Renal cortical epithelial cell (primary cell): ENCODE measurements at regions not wholly inside any gene's neighbourhood (a gene's known extent, or its start where the extent isn't known, plus 50 kb on each side); places are given as distances from the start of the nearest gene placed in this dataset.
"Not testable (repeated sequence)": the region's sequence is repeated elsewhere in the genome, so short reads cannot be mapped to it uniquely, and the experiment has no call there.

Source experiments
- DNase-seq: peaks from one replicate; pipeline ENCODE4 v3.0.0-alpha.2; 2011; ENCODE audit warnings: low read depth

DNA sequence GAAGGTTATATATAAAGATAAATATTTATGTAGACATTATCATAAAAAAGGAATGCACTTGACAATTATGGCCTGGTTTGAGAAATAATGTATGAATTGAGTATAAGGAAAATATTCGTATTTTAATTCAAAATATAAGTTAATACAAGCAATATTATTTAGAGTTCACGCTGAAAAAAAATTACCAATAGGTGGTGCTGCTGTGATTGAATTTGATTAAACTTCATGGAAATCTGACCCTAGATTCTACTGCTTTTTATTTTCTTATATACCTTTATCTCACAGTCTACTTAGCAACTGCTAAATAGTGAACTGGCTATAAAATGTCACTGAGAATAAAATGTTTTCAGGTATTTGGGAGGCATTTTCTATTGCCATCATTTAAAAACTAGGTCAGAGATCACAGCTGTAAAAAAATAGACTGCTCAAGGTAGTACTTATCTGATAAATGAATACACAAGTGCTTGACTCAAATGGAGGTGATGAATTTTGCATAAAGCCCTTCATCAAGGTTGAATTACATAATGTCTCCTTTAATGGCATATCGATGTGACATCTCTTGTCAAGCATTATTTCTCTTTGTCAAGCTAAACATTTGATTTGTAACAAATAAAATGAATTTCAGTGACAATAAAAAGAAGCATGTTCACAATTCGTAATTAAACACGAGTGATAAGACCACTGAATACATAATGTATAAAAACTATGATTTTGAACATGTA, 1638.8 kb upstream of the PCDH7 start:
- peak; percentile 1 for DNase-seq

DNA sequence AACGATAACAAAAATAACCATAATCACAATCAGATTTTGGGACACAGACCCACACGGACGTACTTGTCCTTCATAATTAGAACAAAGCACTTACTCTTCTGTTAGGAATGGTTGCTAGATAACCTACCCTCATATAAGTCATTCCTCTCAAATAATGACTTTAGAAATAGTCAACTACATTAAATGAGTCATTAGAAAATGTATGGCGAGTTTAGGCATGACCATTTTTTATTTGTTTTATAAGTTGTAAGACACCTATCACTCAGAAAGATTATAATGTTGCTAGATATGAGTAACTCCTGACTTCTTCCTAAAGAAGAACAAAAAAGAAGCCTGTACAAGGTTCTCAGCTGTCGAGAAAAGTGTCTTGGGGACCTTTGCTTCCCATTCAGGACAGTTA, 1637.5 kb upstream of the PCDH7 start:
- DNase-seq: no peak

DNA sequence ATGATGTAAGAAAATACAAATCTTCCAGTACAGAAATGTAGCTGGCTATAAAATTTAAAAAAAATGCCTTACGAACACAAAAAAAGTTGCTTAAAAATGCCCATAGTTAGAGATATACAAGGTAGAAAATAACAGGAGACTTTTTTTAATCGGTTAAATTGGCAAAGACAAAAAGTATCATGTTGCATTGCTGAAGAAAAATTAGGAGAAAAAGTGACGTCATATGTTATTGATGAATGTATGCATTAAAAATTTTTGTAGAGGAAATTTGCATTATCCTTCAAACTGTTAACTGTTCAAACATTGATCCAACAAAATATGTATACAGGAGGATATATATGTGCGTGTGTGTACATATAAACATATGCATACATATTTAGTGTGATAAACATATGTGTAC, 1634.4 kb upstream of the PCDH7 start:
- no peak for DNase-seq

DNA sequence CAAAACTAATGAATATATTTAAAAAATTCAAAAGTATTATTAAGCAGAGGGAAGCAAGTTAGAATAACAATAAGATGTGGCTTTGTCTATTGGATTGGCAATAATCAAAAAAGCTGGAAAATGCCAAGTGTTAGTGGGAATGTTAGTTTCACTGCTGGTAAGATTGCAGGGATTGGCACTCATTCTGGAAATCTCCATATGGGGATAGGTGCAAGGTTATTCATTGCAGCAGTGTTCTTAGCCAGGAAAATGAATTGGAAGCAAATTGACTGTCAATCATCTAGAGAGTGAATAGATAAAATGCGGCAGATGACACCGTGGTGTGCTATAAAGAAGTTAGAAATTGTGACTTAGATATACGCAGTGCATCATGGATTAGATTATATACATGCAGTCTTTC, 1615.5 kb upstream of the PCDH7 start:
- DNase-seq: no peak

DNA sequence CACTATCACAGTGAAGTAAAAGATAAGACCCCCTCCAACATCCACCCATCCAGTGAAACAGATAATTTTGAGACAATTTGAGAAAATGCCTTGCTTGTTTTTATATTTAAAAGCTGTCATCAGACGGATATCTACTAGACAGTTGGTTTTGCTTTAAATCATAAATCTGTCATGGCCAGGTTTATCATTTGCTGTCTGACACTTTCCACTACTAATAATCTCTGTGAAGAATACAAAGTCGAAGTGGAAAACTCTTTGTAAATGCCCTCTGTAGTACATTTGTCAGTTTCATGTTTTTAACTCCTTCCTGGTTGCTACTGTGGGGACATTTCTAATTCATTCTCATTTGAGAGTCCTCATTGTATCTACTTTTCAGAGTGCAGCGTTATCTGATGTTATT, 1606.2 kb upstream of the PCDH7 start:
- no peak for DNase-seq

DNA sequence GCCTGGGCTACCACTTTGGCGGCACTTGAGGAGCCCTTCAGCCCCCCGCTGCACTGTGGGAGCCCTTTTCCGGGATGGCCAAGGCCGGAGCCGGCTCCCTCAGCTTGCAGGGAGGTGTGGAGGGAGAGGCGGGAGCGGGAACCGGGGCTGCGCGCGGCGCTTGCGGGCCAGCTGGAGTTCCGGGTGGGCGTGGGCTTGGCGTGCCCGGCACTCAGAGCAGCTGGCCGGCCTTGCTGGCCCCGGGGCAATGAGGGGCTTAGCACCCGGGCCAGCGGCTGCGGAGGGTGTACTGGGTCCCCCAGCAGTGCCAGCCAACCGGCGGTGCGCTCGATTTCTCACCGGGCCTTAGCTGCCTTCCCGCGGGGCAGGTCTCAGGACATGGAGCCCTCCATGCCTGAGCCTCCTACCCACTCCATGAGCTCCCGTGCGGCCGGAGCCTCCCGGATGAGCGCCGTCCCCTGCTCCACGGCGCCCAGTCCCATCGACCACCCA, 1602.9 kb upstream of the PCDH7 start:
- not testable (repeated sequence) for DNase-seq

DNA sequence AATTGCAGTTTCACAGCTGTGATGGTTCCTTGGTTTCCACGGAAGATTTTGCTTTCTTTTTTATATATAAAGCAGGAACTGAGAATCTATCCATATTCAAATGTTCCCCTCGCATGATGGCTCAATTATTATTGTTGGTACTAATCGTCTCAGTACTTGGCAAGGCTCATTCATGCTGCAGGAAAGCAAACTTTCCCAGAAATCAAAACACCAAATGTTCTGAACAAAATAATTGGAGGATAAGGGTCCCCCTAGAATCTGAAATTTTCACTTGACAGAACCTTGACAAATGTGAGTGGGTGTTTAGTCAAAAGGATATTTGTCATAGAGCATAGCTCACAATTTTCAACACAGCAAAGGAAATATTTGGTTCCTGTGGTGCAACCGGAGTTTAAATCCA, 1598.6 kb upstream of the PCDH7 start:
- no peak for DNase-seq

DNA sequence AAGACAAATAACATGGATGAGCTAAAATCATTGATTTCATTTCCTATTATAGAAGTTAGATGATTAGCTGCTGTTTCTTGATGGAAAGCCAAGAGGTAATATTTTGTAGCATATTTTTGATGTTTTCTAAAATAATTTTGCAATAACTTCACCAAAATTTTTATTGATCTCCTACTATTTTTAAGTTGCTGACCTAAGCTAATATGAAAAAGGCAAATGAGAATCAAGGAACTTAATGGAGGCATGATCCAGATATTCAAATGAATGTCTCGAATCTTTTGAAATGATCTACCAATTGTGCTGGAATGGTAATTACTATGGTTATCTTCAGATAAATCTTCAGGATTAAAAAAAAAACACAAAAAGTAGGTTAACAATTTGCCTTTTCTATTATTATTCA, 1591.4 kb upstream of the PCDH7 start:
- DNase-seq: no peak

DNA sequence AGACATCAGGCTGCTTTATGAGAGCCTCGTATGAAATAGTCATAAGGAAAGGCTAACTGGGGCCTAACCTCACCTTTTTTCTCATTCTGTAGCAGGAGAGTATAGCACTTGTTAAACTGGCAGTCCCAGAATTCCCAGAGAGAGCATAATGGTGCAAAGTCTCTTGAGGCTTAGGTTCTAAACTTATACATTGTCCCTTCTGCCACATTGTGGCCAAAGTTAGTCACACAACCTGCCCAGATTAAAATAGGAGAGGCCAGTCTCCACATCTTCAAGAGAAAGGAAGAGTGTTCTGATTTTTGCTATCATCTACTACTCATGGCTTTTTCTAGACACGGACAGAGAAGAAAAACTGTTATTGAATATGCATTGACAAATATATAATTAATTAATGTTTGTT, 1588.9 kb upstream of the PCDH7 start:
- no peak for DNase-seq

DNA sequence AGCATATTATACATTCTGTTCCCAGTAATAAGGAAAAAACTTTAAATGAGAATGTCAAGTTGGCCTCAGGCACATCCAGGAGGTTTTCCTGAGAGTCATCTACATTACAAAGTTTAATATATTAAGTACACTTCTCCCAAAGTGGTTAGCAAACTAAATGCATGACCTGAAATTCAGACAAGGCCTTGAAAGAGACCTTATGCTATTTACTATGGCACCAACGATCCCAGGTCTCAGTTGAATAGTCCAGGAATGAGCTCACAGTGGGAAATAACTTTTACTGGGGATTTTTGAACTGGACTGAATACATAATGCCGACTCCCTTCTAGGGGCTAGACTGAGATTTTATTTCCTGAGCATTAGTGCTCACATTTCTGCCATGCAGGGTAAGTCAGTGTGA, 1577.5 kb upstream of the PCDH7 start:
- DNase-seq: peak; percentile 85

DNA sequence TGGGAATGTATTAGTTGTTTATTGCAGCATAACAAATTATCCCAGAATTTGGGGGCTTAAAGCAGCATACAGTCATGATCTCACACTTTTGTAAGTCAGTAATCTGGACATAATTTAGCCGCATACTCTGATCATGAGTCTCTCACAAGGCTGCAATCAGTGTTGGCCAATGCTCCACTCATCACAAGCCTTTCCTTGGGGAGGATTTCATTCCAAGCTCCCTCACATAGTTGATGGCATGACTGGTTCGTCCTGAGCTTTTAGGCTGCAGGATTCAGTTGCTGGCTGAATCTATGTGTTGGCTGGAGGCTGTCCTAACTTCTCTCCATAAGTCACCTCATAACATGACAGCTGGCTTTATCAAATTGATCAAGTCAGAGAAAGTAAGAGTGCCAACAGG, 1568.6 kb upstream of the PCDH7 start:
- no peak for DNase-seq

DNA sequence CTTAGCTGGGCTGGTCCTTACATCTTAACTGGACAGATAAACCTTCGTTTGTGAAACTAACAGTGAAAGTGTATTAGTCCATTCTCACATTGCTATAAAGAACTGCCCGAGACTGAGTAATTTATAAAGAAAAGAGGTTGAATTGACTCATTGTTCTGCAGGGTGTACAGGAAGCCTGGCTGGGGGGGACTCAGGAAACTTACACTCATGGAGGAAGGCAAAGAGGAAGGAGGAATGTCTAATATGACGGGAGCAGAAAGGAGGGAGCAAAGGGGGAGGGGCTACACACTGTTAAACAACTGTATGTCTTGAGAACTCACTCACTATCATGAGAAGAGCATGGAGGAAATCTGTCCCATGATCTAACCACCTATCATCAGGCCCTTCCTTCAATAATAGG, 1566.5 kb upstream of the PCDH7 start:
- DNase-seq: no peak

DNA sequence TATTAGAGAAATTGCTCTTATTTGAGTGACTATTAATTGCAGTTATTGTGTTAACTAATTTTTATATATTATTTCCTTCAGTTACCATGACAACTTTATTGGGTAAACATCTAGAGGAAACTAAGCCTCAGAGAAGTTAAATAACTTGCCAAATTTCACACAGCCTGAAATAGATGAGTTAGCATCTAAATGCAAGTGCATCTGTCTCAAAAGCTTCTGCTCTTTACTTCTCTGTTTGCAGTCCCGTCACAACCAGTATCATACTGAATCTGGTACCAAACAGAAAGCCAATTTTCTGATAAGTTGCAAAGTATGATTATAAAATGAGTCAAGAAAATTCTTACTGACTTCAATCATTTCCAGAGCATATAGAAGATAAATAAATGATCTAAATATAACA, 1544.9 kb upstream of the PCDH7 start:
- no peak for DNase-seq

DNA sequence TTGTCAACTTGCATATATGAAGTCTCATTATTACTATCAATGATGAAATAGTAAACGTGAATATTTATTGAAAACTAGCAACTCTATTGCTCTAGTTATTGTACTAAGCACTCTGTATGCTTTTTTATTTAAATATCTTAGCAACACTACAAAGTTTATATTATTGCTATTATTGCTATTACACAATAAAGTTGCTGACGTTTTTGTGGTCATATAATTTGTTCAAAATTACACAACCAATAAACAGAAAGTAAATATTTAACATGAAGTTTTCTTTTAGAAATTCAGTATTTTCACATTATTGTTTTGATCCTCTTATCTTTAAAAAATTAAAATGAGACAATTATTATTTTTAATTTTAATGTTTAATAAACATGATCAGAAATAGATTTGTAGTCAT, 1521.1 kb upstream of the PCDH7 start:
- no peak for DNase-seq

DNA sequence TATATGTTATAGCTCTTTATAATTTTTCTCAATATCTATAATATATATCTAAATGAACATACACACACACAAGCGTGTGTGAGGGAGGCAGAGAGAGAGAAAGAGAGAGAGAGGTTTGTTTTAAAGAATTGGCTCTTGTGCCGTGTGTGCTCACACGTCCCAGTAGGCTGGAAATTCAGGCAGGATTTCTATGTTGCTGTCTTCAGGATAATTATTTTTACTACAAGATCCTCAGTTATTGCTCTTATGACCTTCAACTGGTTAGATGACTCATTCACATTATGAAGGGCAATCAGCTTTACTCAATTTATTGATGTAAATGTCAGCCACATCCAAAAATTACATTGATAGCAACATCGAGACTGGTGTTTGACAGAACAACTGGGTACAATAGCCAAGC, 1520.7 kb upstream of the PCDH7 start:
- DNase-seq: no peak

DNA sequence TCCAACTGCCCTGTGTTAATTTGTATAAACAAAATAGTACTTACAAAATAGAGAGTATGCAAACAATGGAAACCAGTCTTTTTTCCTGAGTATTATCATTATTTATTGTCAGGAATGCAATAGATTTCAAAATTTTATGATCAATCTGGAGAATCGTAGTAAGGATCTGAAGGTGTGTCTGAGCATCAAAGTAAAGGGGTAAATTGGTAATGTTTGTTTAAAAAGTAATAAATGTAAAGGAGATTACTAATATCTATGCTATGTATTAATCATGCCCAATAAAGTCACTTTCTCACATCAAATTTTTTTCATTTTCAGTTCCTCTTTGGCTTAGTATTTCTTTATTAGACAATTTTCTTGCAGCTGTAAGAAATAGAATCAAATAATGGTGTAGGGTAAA, 1507.1 kb upstream of the PCDH7 start:
- DNase-seq: no peak

DNA sequence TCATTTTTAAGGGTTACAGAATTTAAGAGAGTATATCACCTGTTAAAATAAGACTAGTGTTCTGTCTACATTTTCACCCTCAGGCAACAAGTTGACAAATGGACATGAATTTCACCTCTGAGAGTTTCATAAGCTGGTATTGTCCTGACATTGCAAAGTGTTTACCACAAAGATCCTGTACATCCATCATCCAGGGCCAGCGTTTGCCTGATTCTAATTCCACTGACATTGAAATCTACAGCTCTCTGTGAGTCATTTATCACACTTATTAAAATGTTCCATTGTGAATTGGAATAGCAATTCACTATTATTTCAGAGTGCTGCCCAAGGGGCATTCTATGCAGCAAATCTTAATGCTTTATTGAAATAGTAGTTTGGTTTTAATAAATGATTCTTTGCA, 1499.4 kb upstream of the PCDH7 start:
- no peak for DNase-seq

DNA sequence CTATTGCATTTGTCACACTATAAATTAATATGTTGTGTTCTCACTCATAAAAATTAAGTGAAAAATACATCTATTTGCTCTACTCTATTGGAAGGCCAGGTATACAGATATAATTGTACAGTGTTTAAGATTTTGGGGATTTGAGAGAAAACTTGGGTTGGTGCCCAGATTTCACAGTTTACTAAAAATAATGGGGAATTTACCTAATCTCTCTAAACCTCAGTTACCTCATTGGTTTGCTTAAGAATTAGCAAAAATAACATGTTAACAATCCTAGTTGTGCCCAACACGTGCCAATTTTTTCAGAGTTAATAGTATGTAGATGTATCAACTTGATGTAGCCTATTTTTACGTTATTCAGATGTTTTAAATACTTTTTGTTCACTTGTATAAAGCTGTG, 1495.3 kb upstream of the PCDH7 start:
- DNase-seq: no peak

DNA sequence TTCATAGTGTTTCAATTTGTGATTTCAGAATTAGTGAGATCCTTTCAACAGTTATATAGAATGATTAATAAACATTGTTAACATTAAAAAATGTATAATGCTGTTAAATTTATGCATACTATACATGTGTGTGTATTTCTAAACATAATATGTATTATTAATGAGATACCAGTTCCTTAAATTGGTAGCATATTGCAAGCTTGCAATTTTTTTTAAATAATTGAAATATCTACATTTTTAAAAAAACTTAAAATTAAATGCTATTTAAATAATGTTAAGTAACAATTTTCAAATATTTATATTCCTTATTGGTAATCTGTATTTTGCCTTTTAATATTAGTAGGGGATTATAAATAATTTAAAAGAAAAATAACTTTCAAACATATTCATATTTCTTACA, 1479.5 kb upstream of the PCDH7 start:
- DNase-seq: no peak

DNA sequence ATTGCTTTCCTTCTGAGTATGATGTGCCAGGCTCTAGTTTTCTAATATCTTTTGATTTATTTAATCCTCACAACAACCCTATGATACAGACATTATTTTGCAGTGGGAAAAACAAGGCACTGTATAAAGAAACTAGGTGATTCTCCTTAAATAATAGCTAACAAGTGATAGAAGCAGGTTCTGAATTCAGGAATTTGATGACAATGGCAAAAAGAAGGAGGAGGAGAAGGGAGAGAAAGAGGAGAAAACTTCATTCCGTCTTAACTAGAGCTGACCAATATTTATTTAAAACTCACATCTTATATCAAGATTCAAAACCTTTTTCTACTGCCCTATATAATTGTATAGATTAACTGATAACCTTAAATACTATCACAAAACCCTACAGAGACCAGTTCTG, 1477.1 kb upstream of the PCDH7 start:
- no peak for DNase-seq

DNA sequence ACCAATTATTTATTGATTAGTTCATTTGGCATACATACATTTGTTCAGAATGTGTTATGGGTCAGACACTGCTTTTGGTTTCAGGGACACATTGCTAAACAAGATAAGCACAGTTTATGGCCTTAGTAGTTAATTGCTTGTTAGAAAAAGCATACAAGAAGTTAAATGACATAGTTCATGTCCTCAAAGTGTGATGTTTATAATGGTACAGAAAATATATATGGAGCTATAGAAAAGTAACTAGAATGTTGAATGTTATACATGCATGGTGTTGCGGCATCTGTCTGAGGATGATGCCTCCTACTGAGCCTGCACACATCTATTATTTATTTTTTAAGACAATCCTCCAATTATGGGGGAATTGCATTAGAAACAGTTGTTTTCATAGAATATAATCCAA, 1476.3 kb upstream of the PCDH7 start:
- no peak for DNase-seq

DNA sequence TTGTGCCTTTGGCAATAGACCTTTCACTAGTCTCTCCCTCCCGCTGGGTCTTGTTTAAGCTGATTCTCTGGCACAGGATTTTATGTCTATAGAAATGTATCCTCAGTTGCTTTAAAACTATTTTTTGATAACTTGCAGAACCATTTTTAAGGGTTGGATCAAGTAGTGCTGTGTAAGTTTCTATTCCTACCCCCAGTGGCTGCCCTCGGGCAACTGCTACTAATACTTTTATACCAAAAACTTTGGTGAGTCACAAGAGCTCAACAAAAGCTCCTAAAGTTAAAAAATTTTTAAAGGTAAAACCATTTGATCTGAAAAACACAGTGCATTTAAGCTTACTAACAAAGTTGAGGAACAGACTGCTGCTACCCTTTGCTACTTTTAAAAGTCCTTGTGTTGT, 1460.6 kb upstream of the PCDH7 start:
- no peak for DNase-seq

DNA sequence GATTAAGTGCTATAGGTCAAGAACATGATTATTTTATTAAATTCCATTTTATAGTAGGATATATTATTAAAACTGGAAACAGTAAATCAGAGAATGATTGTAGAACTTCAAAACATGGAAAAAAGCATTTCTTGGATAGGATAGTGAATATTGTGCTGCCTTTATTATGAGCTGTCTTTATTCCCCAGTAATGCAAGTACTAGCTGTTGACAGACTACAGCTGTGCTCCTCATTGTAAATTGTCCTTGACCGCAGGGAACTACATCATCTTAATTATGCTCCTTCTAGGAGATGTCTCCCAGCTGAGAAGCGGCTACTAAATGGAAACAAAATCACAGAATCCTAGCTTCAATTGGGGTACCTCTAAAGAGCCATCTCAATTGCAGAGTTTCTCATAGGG, 1457.2 kb upstream of the PCDH7 start:
- DNase-seq: no peak

DNA sequence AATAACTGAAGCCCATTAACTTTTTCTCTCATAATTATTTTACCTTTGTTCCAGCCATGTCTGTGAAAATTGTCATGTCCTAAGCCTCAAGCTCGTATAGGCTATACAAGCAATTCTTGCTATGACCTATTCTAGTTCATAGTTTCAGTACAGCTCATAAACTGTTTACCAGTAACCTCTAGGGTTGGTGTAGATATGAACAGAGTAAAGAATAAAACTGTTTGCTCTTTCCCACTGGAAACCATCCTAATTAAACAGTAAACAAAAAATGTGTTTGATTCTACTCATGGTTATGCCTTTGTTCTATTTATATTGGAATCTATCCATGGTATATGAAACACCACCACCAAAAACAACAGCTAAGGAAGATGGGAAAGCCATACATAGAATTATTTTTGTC, 1444.0 kb upstream of the PCDH7 start:
- DNase-seq: no peak
